HG03432 (cell line): ENCODE measurements at regions not wholly inside any gene's neighbourhood (a gene's known extent, or its start where the extent isn't known, plus 50 kb on each side); places are given as distances from the start of the nearest gene placed in this dataset.

ENCODE experiments used
- ATAC-seq: cut with Tn5 transposase; IDR thresholded peaks from one replicate; pipeline ENCODE4 v1.9.1; 2021; ENCODE audit warnings: mild to moderate bottlenecking, moderate library complexity; ENCODE audit not compliant: unreplicated experiment

GRCh38 chr3:161794551-161794950, 297.9 kb downstream of the OTOL1 start:
- ATAC-seq, result no peak

DNA sequence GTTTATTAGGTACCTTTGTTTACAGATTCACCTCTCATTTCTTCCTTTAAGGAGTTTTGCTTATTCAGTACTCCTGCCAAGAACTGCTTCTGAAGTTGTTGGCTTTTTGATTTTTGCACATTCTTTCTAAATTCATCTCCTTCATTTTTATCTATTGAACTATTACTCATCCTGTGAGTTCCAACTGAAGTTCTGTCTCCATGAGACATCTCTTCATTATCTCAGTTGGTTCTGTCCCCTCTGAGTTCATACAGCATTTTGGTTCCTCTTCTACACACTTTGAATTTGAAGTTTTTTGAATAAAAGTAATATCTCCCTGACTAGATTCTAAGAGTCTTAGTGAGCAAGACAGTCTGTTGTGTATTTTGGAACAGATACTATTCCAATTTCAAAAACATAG, 299.7 kb downstream of the OTOL1 start:
- no peak for ATAC-seq

DNA sequence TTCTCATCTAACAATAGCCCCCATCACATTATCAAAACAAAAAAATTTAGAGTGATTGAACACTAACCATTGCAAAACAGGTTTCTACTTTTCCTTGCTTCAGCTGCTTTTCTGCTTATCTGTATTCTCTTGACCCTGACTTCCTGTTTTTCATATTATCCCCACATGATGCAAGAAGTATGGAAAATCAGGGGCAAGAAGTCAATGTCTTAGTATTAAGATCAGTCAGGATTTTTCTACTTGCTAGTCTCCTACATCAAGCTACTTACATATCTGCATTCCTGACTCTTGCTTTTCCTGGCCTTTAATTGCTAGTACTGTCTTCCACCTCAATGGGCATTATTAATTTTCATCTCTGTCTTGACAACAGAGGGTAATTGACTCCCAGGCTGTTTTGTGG, 300.2 kb downstream of the OTOL1 start:
- no peak for ATAC-seq

DNA sequence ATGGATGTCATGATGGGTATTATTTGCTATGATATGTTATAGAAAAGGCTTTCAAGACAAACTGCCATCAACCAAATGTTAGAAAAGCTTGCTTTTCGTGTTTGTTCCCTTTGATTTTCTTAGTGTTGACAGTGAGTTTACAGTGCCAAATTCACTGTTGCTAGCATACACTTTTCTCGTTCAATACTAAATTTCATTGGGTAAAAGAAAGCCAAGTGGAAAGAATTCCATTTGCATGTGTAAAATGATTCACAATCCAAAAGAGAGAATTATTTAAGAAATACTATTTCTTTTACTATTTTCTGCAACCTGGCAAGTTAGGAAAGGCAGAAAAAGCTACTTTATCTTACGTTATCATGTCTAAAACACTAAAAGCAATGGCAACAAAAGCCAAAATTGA, 301.4 kb downstream of the OTOL1 start:
- no peak for ATAC-seq

DNA sequence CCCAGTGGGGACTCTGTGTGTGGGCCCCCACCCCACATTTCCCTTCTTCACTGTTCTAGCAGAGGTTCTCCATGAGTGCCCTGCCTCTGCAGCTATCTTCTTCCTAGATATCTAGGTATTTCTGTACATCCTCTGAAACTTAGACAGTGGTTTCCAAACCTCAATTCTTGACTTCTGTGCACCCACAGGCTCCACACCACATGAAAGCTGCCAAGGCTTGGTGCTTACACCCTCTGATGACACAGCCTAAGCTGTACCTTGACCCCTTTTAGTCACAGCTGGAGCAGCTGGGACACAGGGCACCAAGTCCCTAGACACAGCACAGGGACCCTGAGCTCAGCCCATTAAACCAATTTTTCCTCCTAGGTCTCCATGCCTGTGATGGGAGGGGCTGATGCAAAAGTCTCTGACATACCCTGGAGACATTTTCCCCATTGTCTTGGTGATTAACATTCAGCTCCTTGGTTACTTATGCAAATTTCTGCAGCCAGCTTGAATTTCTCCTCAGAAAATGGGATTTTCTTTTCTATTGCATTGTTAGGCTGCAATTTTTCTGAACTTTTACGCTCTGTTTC, 304.5 kb downstream of the OTOL1 start:
- ATAC-seq, result peak; percentile 76

- ATAC-seq, result no peak
Observed at GRCh38 chr3:161818106-161818505, 321.5 kb downstream of the OTOL1 start.

GRCh38 chr3:161821591-161821990, 325.0 kb downstream of the OTOL1 start:
- ATAC-seq, result peak; percentile 59

DNA sequence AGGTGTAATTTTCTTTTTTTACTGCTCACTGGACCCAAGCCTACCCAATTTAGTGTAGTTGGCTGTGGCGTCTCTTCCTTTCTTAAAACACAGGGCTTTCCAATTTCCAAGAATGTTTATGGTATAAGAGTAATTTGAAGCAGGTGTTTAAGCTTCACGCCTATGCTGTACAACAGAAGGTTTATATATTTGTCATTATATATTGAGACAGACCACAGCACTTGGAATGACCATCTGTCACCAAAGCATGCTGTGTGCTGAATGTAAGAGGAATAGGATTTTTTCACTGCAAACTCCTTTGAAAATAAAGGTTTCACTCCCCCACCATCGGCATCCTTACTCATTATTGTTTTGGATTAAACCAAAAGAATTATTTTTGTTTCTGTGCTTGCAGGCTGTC, 325.7 kb downstream of the OTOL1 start:
- no peak for ATAC-seq

DNA sequence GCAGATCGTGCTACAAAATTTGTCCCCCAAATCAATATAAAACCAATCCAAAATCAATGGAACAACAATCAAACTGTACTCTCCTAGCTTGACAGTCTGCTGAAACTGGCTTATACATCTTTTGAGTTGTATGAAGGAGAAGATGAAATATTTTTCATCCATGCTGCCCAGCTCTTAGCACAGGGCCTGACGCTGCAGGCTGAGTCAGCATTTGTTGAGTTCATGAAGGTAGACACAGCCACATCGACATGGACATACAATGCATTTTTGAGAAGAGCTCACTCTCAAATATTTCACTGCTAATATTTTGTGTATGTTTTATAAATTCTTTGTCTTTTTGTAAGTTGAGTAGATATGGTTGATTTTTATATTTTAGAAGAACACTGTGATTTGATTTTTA, 327.3 kb downstream of the OTOL1 start:
- no peak for ATAC-seq

DNA sequence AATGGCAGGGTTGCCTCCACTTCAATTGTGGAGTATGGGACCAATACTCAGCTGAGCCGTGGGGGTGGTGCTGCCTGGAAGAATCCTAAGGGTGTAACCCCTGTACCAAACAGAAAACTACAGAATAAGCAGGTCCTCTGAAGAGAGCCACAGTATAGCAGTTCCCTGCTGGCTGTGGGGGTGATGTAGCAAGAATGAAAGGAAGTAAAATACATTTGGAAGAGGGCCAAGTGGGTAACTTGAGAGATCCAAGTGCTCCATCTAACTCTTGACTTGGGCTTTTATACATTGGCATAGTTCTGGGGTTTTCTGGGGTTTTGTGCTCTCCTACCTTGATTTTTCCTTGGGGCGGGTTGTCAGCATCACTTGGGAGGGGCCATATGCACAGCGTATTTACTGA, 341.4 kb downstream of the OTOL1 start:
- ATAC-seq, result no peak

DNA sequence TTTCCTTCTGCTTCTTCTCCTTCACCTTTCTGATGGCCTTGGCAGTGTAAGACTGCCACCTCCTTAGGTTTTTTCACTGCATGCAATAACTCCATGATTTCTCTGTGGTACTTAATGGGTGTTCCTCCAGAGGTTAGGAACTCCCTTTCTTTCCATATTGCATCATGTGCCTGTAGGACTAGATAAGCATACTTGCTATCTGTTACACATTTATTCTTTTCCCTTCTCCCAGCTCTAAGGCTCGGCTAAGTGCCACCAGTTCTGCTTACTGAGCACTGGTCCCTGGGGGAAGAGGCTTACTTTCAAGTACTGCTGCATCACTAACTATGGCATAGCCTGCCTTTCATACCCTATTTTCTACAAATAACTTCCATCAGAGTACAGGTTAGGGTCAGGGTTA, 351.8 kb downstream of the OTOL1 start:
- ATAC-seq, result no peak

- peak; percentile 89 for ATAC-seq
Observed at GRCh38 chr3:161851941-161852566, 355.4 kb downstream of the OTOL1 start.

DNA sequence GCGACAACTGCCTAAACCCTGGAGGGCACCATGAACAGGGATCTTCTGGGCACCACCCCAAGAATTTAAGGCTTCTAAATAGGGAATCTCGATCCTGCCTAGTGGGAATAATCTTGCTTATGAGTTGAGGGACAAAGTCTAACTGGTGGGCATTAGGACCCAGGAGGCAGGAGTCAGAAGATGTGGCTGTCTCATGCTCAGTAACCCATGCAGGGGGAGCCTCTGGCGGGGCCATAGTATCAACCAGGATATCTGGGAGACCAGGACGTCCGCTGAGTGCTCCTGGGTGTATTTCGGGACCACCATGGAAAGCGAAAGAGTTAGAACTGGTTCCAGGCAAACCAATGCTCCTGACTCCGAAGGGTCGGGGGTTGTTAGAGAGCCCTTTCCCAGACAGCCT, 356.1 kb downstream of the OTOL1 start:
- ATAC-seq, result no peak

DNA sequence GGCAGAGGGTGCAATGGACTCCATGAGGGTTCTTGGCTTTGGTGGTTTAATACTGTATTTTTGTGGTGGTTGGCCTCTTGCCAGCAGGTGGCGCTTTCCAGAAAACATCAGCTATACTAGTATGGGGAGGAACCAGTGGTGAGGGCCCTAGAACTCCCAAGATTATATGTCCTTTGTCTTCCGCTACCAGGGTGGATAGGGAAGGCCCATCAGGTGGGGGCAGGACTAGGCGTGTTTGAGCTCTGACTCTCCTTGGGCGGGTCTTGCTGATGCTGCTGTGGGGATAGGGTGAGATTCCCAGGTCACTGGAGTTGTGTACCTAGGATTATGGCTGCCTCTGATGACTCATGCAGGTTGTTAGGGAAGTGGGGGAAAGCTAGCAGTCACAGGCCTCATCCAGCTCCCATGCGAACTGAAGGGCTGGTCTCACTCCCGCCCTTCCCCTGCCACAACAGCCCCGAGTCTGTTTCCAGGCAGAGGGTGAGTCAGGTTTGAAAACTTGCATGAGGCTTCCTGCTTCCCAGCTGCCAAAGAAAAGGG, 357.7 kb downstream of the OTOL1 start:
- peak; percentile 52 for ATAC-seq

- ATAC-seq, result no peak
Observed at GRCh38 chr3:161859057-161859456, 362.4 kb downstream of the OTOL1 start.

DNA sequence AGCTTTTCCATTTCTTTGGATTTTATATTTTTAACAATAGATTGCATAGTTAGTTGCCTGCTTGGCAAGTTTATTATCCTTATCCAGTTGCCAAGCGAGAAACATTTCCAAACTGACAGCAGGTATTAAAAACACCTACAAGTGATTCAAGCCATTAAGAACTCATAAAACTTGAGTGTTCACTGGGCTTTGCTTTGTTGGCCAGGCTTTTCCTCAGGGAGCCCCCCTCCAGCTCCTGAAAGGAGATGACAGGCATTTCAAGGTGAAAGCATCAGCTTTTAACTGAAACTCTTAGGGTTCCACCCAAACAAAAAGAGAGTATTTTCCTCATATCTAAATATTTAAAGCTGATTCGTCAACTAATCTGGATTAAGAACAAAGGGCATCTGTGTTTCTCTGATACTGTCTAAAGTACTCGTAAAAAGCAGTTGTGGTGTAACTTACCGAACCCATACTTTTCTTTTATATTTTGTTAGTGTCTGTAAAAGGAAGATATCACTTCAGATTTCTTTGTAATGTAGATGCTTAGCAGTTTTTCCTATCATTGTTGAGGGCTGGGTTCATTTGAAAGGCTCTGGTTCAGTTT, 363.4 kb downstream of the OTOL1 start:
- no peak for ATAC-seq

DNA sequence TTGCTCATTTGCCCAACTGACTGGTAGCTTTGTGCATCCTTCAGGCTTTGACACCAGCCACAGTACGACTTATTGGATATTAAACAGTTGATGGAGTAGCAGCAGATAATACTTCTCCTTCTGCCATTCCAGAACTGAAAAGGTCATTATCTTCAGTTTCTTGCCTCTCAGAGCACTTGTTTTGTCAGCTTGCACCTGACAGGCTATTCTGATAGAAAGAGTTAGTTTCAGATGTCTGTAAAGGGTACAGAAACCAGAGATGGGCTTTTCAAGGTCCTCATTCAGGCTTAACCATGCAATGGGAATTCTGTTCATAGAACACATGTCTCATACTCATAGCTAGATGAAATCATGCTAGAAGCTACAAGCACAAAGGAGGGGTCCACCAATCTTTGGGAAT, 367.2 kb downstream of the OTOL1 start:
- no peak for ATAC-seq

DNA sequence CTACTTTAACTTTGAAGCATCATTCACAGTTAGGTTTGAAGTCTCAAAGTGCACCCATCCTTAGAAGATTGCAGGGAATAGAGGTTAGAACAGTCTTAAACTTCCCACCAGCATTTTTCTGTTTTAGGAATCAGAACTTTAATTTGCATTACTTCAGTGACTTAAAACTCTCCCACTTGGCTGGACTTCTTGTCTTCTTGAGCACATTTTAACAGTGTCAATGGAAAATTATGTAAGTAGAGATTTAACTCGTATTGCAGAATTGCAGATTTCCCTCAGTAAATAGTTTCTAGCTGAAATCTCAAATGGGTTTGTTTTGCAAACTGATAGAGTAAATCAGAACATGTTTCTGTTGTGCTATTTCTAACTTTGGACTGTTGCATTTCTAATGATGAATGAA, 369.6 kb downstream of the OTOL1 start:
- ATAC-seq, result no peak

GRCh38 chr3:161875483-161875882, 378.9 kb downstream of the OTOL1 start:
- ATAC-seq, result no peak

DNA sequence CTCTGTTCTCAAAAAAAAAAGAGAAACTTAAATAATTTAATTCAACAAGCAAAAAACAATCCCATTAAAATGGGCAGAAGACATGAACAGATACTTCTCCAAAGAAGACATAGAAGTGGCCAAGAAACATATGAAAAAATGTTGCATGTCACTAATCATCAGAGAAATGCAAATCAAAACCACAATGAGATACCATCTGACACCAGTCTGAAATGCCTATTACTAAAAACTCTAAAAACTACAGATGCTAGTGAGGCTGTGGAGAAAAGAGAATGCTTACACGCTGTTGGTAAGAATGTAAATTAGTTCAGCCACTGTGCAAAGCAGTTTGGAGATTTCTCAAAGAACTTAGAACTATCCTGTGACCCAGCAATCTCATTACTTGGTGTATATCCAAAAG, 382.9 kb downstream of the OTOL1 start:
- peak; percentile 85 for ATAC-seq

GRCh38 chr3:161884830-161885229, 388.2 kb downstream of the OTOL1 start:
- no peak for ATAC-seq

GRCh38 chr3:161890147-161890625, 393.6 kb downstream of the OTOL1 start:
- no peak for ATAC-seq
